GM19025 (cell line): ENCODE measurements at regions not wholly inside any gene's neighbourhood (a gene's known extent, or its start where the extent isn't known, plus 50 kb on each side); places are given as distances from the start of the nearest gene placed in this dataset.
"Not testable (repeated sequence)": the region's sequence is repeated elsewhere in the genome, so short reads cannot be mapped to it uniquely, and the experiment has no call there.

Experiments used
- ATAC-seq: cut with Tn5 transposase; IDR thresholded peaks from one replicate; pipeline ENCODE4 v1.9.1; 2021; ENCODE audit warnings: mild to moderate bottlenecking, low read depth, moderate library complexity; ENCODE audit not compliant: unreplicated experiment

DNA sequence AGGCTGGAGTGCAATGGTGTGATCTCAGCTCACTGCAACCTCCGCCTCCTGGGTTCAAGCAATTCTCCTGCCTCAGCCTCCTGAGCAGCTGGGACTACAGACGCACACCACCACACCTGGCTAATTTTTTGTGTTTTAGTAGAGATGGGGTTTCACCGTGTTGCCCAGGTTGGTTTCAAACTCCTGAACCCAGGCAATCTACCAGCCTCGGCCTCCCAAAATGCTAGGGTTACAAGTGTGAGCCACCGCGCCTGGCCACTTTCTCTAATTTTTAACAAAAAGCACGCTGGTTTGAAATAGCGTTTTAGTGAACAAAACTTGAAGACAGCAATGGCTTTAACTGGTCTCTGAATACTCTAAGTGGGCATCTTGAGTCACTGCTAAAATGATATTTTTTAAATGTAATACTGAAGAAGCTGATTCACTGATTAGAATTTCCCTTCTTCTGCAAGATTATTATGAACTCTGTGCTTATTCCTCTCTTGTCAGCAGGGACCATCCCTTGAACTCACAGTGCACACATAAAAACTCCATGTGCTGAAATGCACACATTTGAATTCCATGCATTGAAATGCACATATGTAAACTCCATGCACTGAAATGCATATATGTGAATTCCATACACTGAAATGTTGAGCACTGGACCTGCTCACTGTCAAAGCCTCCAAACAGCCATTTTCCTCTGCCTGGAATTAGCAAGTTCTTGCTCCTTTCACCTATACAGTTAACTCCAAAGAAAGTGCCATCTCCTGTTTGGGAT is 1411.5 kb upstream of the ACVR2A start:
- ATAC-seq, result no peak

DNA sequence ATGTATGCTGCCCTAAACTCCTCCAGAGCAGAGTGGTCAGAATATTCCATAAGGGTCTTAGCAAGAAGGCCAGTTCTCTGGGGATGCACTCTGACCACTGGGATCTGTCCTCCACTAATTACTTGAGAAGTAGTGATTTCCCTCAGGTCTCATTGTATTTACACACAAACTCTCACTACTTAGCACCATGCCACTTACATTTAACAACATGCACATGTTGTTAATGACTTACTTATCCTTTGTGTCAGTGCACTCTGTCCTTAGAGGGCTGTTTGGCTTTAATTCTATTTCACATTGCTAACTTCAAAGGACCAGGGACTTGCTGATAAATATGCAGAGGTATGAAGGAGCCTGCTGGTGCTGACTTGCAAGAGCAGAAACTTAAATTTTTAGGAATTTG is 1415.5 kb upstream of the ACVR2A start:
- ATAC-seq, result no peak

DNA sequence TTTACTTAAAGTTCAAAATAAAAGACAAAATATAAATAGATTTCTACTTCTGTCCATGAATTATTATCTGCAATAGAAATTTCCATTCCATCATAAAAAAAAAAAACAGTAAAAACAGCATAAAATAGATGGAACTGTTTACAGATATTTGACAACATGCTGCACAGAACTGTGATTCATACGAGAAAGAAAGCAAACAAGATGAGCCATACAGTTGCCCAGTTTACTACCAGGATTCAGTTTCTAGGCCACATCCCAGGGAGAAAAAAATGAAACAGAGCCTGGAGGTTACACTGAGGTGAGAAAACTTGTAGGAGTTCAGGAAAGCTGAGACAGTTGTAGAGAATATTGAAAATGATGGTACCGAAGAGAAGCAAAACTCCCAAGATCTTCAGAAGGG is 1426.9 kb upstream of the ACVR2A start:
- ATAC-seq, result no peak

DNA sequence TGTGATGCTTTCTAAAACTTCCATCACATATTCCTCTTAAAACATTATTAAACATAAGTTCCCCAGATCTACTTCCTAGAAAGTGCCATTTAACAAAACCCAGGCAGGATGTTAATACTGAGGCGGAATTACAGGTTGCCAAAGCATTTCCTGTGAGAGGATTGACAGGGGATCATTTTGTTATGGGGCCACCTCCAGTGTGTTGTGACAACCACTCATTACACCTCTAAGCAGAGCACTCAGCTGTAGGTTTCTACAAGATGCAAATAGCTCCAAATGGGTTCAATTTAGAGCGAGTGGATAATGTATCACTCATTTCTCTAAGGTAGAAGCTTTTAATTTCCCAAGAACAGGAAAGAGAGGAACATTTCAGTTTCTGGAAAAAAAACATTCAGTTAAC is 1429.5 kb upstream of the ACVR2A start:
- no peak for ATAC-seq

DNA sequence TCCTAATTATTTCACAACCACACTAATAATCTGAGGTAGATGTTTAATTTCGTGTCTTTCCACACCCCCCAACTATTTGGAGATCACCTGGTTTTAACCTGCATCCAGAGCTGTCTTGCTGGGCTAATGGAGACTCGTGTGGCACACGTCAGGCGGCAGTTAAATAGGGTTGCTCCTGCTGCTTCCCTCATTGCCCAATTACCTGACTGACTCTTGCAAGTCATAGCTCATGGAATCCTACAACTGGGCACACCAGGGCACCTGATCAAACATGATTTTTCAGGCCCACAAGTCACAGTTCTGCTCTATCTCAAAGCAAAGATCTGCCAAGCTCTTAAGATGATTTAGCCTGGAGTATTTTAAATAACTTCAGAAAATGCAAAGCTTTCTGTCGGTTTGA is 1430.4 kb upstream of the ACVR2A start:
- ATAC-seq, result no peak

DNA sequence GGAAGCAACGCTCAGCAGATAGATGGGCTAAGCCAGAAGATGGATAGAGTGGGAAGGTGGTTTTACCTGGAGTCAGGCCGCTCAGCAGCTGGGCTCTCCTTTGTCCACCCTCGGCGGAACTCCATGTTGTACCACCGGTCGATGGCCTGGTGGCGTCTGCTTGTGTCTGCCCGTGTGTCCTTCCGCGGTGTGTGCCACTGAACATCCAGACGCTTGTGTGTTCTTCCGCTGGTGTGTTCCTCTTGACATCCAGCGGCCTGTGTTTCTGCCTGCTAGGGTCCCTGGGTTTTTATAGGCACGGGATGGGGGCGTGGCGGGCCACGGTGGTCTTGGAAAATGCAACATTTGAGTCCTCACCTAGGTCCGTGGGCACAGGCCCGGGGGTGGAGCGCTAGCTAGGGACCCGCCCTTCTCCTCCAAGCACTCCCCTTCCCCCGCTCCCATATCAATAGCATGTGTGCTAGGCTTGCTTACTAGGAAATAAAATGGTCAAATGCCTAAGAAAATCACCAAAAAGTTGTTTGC is 1431.7 kb upstream of the ACVR2A start:
- no peak for ATAC-seq

DNA sequence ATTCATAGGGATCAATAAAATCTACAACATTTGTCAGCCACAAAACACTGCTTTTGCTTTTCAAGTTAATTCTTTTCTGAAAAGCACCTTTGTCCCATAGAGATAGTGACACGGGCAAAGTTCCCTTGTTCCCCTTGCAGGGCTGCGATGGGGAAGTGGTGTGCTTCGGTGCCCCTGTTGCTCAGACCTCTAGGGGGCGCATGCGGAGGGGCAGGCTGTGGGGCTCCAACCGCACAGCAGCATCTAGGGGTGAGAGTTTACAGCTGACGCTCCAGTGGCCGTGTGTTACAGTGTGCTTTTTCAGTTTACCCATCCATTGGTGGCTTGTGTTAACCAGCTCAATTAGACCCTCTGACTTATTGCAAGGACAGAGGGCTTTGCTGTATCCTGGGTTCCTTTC is 1432.2 kb upstream of the ACVR2A start:
- ATAC-seq, result no peak

DNA sequence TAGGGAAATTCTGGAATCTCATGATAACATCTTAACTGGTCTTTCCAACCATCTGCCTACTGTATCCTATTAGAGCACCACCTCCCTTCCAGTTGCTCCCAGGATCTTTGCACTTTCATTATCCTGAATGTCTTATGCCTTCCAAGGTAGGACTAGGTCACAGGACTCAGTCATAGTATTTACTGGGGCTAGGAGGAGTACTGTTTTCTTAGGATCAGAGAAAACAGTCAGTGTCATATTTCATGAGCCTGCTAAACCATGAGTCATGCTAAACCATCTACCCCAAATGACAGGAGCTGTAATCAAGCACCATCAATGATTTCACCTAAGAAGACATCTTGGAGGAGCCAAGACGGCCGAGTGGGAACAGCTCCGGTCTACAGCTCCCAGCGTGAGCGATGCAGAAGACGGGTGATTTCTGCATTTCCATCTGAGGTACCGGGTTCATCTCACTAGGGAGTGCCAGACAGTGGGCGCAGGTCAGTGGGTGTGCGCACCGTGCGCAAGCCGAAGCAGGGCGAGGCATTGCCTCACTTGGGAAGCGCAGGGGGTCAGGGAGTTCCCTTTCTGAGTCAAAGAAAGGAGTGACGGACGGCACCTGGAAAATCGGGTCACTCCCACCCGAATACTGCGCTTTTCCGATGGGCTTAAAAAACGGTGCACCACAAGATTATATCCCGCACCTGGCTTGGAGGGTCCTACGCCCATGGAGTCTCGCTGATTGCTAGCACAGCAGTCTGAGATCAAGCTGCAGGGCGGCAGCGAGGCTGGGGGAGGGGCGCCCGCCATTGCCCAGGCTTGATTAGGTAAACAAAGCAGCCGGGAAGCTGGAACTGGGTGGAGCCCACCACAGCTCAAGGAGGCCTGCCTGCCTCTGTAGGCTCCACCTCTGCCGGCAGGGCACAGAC is 1439.2 kb upstream of the ACVR2A start:
- ATAC-seq, result not testable (repeated sequence)

DNA sequence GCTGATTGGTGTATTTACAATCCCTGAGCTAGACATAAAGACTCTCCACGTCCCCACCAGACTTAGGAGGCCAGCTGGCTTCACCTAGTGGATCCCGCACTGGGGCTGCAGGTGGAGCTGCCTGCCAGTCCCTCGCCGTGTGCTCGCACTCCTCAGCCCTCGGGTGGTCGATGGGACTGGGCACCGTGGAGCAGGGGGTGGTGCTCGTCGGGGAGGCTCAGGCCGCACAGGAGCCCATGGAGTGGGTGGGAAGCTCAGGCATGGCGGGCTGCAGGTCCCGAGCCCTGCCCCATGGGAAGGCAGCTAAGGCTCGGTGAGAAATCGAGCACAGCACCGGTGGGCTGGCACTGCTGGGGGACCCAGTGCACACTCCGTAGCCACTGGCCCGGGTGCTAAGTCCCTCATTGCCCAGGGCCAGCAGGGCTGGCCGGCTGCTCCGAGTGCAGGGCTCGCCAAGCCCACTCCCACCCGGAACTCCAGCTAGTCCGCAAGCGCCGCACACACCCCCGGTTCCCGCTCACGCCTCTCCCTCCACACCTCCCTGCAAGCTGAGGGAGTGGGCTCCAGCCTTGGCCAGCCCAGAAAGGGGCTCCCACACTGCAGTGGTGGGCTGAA is 1441.2 kb upstream of the ACVR2A start:
- ATAC-seq, result not testable (repeated sequence)

DNA sequence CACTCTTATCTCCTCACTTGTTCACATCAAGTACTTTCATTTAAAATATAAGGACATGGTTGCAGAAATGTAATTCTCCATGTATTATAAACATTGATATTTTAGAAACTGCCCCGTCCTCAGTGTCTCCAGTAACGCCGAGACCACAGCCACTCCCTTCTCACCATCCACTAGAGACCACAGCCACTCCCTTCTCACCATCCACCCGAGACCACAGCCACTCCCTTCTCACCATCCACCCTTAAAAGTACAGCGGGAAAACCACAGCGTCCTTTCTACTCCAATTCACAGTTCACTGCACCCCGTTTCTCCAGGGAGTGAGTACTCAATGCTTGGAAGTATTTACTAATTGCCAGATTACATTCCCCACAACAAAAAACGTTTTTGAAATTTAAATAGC is 1452.2 kb upstream of the ACVR2A start:
- ATAC-seq, result no peak

DNA sequence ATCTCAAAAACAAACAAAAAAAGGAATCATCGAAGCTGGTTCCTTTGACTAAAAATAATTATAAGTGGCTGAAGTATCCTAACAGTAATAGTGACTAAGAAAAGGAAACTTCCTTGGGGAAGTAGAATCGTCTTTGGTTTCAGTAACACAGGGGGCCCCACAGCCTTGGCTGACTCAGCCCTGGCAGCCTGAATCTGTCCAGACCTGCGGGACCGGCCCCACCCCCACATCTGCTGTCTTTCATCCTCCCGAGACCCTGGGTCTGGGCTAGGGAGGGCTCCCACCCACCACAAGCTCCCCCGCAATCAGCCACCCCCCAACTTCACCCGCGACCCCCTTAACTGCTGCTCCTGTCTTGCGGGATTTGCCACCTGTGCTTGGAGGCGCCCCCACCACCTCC is 1452.6 kb upstream of the ACVR2A start:
- no peak for ATAC-seq

DNA sequence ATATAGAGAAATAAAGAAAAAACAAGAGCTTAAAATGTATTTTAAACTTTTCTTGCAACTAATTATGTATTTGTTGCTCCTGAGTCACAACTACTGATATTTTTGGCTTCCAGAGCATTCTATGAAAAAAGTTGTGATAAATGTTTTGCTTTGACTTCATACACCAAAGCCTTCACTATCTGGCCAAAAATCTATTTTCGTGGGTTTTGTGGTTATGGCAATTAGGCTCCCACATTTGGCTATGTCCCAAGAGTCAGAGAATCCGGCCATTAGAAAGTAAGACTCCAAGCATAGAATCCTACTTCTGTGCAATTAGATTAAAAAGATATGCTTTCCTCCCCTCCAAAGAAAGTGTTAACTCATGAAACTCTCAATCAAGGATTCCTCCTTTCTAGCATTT is 1456.1 kb upstream of the ACVR2A start:
- no peak for ATAC-seq

DNA sequence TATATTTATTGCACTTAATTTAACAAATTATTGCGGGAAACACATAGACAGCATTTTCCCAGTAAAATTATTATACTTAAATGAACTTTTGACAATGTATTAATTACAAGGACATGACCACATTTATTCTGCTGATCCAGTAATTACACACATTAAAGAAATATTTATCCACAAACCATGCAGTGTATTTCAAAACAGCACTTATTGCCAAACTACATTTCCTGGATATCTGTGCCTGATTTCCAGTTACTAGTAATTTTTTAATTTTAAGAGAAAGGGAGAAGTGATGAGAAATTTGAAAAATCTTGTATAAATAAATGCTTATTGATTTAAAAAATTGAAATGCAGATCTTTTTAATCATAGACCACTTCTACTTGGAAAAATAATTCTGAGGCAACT is 1458.7 kb upstream of the ACVR2A start:
- ATAC-seq, result no peak

DNA sequence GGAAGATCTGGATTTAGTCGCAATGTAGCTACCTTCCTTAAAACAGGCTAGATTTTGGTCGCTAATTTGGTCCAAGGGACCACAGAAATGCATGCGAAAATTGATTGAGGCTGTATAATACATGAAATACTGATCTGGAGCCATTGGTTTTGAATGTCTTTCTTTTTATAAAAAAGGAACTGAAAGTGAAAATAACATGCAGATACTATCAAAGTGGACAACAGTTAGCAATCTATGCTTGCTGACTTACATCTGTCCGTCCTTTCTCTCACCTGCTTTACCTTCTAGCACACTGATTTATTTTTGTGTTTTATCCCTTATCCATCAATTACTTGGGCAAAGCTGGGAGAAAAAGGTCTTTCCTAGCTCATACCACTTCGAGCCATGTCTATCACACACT is 1459.8 kb upstream of the ACVR2A start:
- ATAC-seq, result no peak

DNA sequence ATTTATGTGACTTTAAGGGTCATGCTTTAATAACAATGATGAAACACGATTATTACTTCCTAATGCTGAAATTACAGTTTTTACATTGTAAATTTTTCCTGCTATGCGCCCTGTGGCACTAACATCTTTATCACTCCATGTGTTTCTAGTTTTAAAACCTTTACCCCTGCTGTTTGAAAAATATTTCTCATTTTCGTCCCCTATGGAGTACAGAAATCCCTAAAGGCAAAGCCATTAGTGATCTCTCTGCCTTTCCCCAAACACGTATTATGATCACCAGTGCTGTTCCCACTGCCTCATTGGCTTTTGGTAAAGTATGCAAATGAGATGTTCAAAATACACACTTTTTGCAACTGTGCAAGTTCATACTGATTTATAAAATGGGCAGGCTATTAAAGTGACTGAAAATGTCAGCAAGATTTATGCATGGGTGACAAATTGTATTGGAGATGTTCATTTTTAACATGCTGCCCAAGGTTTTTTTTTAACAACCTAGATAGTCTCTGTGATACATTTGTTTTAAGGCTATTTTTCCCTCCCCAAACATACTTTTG is 1468.2 kb upstream of the ACVR2A start:
- no peak for ATAC-seq

DNA sequence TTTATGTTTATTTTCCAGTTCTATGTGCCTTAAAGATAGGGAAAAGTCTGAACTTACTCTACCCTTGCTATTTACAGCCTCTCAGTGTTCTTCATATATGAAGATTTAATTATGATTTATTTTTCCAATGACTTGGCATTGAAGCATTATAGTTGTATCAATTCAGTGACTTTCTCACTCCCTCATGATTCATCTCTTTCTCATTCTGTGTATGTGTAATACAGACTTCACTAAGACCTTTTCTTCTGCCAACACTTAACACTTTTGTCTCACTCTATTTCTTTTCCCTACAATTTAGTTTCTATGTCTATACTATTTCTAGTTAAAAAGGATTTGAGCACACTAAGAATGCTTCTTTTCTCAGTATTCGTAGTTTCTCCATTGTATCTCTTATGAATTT is 1470.3 kb upstream of the ACVR2A start:
- ATAC-seq, result no peak

DNA sequence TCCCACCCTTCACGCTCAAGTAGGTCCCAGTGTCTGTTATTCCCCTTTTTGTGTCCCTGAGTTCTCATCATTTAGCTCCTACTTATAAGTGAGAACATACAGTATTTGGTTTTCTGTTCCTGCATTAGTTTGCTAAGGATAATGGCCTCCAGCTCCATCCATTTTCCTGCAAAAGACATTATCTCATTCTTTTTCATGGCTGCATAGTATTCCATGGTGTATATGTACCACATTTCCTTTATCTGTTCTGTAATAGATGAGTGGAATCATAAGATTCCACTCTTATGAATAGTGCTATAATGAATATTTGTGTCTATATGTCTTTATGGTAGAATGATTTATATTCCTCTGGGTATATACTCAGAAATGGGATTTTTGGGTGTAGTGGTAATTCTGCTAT is 1473.5 kb upstream of the ACVR2A start:
- ATAC-seq, result not testable (repeated sequence)

DNA sequence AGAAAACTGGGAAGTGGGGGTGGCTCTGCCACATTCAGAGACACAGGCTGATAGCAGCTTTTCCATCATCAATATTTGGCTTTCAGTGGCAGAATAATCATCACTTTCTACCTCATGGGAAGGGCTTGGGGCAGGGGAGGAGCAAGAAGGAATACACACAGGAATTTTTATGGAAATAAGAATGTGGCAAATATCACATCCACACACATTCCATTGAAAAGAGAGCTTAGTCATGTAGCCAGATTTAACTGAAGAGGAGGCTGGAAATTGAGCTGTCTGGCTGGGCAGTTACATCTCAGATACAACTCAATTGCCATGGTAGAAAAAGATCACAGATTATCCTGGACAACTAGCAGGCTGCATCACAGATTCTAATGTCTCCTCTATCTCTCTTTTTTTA is 1474.0 kb upstream of the ACVR2A start:
- no peak for ATAC-seq

DNA sequence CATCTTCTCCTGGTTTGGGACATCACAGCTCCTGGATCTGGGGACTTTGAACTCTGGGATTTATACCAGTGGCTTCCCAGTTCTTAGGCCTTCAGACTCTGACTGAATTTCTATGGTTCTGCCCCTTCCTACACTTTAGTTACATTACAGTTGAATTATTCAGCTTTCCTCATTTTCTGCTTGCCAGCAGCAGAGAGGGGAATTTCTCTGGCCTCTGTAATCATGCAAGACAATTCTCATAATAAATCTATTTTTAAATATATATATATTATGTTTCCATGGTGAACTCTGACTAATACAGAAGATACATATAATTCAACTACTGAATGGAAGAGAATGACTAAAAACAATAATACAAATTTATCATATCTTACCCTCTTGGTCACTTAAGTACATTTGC is 1478.6 kb upstream of the ACVR2A start:
- ATAC-seq, result no peak

DNA sequence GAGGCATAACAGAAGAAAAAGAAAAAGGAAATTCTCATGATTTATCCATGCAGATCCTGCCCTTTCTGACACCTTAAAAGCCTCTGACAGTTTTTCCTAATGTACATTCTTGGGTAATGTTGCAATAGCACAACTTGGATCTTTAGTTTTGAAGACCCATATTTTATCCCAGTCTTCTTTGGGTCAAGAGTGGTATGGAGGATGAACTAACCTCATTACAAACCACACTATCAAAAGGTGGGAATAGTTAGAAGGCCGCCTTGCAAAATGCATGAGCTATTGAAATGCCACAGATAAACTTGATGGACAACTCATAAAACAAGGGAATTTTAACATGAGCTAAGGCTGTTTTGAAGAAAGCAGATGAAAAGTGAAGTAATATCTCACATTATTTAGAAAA is 1479.8 kb upstream of the ACVR2A start:
- ATAC-seq, result no peak

DNA sequence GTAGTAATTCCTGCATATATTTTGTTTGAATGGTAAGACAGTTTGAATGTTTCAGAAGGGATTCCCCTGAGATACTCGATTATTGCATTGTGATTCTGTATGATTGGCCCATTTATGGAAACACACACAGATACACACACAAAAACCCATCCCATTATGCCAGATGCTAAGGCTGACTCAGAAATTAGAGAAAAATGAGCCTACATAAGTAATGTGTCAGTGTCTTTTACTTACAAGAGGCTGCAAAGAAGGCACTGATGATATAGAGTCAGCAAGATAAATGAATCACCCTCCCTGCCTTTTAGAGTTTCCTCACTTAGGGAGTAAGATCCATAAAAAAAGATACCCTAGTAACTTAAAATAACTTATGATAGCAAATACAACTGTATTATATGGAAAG is 1481.1 kb upstream of the ACVR2A start:
- no peak for ATAC-seq
